ENCODE measurements at regions not wholly inside any gene's neighbourhood (a gene's known extent, or its start where the extent isn't known, plus 50 kb on each side); places are given as distances from the start of the nearest gene placed in this dataset.

GRCh38 chr12:91610561-91610960 is 427.9 kb upstream of the DCN start:
- DNase-seq: no peak

DNA sequence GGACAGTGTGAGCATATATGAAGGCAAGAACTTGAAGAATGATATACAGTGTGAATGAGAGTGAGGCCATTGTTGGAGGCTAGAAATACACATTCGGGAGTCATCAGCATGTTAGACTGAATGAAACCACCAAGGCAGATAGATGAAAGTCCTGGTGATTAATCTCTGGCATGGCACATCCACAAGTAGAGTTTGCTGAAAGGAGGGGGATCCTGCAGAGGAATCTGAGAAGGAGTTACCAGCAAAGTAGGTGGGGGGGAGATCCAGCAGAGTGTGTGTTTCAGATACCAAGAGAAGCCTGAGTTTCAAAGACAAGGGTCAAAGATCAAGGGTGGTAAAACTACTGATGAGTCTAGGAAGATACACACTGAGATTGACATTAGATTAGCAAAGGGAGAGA is 426.7 kb upstream of the DCN start:
- no peak for DNase-seq

GRCh38 chr12:91608542-91608941 is 425.9 kb upstream of the DCN start:
- DNase-seq: no peak

DNA sequence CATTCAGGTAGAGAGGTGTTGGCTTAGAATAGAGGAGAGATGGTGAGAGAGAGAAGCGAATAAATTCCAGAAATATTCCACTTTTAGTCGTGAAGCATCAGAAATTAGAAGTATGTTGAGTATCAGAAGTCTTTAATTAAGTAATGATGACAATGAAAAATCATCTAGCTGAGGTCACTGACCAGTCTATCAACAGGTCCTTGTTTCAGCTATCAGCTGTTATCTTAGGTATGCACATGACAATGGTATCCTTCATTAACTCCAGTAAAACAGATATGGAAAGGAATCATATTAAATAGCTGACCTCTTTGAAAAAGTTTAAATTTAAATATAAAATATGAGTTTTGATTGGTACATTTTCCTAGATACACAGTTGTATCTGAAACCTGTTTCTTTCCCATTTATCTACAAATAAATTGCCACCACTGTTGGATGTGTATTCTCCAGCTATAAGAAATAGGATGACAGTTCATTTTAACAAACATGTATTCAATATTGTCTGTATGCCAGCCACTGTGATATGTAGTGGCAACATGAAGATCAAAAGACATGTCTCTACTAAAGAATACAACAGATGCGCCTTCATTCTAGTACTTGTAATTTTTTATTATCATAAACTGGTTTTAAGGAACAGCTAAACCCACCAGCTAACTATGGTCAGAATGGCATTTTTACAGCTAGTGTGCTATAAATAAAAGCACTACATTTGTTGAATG is 424.2 kb upstream of the DCN start:
- no peak for DNase-seq

DNA sequence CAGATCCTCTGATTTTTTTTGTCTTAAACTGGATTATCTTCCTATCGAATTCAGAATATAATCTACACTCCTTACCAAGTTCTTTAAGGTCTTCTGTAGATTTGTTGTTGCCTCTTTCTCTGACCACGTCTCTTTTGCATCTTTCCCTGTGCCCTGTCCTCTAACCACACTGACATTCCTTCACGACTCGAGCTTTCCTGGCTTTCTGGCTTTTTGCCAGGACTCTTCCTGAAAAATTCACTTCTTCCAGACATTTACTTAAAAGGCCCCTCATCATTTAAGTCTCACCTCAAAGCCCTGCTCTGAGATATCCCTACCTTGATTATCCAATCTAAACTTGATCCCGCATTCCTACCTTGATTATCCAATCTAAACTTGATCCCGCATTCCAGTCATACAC is 422.3 kb upstream of the DCN start:
- no peak for DNase-seq

DNA sequence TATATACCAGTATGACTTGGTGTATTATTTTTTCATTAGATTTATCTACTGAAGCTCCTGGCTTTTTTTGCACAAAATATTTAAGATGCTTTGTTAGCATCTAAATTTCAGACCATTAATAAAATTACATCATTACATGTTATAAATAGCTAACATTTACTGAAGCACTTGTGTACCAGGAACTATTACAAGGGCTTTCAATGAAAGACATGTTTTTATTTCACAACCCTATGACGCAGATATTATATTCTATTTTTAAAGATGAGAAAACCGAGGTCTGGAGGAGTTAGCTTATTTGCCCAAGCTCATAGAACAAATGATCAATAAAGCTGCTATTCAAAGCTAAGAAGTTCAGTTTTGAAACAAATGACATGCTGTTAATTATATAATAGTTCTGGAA is 420.4 kb upstream of the DCN start:
- no peak for DNase-seq

- no peak for DNase-seq
Observed at GRCh38 chr12:91601054-91601453, 418.4 kb upstream of the DCN start.

GRCh38 chr12:91594715-91595114 is 412.1 kb upstream of the DCN start:
- DNase-seq: no peak

DNA sequence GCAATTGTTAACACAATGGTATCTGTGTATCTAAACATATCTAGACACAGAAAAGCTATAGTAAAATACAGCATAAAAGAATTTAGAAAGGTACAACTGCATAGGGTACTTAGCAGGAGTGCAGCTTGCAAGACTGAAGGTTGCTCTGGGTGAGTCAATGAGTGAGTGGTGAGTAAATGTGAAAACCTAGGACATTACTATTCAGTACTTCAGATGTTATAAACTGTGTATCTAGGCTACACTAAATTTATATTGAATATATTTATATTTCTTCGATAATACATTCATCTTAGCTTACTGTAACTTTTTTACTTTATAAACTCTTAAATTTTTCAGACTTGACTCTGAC is 409.0 kb upstream of the DCN start:
- no peak for DNase-seq

GRCh38 chr12:91590966-91591638 is 408.5 kb upstream of the DCN start:
- no peak for DNase-seq

GRCh38 chr12:91588874-91589454 is 406.3 kb upstream of the DCN start:
- no peak for DNase-seq

- no peak for DNase-seq
Observed at GRCh38 chr12:91586015-91586414, 403.4 kb upstream of the DCN start.

DNA sequence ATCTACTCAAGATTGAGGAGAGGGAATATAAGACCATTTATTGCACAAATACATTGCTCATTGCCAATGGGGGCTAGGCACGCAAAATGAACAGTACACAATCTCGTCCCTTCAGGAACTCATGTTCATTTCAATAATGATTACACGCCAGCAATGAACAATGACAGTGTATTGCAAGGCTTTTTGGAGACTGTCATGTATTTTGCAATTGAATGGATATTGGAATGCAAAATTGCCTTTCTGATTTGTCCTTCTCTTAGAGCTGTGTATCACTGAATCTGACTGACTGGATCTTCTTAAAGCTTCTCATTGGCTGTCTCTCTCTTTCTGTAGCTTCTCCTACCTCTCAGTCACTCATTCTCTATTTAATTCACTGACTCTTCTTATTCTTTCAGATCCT is 400.2 kb upstream of the DCN start:
- DNase-seq: no peak

GRCh38 chr12:91579516-91580263 is 397.1 kb upstream of the DCN start:
- DNase-seq: no peak

GRCh38 chr12:91577586-91578539 is 395.2 kb upstream of the DCN start:
- peak; percentile 44 for DNase-seq

- DNase-seq: no peak
Observed at GRCh38 chr12:91576432-91576831, 393.8 kb upstream of the DCN start.

DNA sequence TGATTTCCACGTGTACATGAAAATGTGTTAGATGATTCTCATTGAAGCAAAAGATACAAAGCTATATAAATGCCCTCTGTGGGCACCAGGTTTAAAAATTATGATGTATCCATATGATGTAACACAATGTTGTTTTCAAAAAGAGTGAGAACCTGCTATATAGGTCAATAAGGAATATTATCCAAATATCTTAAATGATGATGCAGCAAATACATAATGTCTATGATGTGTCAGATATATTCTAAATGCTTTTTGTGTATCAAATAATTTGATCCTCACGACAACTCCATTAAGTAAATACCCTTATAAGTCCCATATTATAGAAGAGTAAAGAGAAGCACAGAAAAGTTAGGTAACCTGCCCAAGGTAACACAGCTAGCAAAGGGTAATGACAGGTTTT is 393.0 kb upstream of the DCN start:
- DNase-seq: no peak

GRCh38 chr12:91574975-91575374 is 392.4 kb upstream of the DCN start:
- no peak for DNase-seq

- no peak for DNase-seq
Observed at GRCh38 chr12:91574391-91574790, 391.8 kb upstream of the DCN start.

DNA sequence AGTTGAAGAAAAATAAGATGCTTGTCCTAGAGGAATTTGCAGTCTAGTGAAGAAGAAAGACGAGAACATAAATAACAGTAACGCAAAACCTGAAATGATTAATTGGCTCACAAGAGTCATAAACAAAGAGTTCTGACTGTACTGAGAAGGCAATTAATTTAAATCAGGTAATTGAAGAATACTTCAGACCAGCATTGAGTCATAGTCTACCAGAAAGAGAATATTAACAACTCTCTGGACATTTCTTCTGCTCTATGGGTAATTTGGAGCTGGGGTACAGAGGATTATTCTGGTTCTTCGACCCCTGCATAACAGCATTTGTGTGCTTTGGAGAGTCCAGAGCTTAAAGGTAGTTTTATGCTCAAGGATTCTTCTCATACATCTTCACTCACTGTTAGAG is 390.3 kb upstream of the DCN start:
- DNase-seq: no peak

DNA sequence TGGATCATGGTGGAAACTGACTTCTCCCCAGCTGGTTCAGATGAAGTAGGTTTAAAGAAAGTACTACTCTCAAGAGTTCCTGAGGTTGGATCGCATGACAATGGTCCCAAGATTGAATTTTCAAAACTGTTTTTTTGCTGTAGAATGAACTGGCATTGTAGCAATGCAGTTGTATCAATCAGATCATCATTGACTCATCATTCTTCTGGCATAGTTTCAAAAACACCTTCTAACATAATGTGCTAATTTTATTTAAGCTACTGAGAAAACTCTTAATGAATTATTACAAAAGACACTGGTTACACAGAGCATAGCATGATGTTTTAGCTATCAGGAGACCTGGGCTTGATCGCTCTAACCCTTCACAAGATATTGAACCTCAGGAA is 384.5 kb upstream of the DCN start:
- DNase-seq: no peak

DNA sequence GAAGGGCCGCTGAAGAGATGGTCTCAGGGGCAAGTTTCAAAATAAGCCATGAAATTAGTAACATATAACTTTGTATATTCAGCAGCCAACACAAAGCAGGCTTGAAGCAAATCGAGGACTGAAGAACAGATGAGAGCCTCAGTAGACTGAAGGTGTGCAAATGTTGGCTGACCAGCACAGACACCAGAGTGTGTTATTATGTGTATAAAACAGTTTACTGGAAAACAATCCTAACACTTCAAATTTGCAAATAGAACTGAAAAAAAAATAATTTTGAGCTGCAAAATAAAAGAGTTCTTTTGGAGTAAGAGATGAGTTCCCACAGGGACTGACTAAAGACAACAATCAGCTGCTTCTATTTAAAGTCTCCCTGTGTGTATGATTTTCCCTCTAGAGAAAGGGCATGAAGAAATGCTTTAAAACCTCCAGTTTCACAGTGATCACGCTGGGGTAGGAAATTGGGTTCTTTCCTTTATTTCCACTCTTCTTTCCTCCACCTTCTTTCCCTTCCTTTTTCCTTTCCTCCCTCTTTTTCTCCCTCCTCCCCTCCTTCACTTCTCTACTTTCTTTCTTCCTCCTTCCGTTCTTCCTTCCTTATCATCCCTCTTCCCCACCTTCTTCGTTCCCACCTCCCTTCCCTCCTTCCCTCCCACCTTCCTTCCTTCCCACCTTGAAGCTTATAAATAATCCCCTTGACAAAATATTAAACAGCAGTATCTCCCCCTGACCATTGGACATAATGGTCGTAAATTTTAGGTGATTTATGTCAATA is 383.9 kb upstream of the DCN start:
- no peak for DNase-seq

Data from hematopoietic multipotent progenitor cell treated with erythropoietin and hydrocortisone succinate and interleukin-3 and kit ligand, for 6 days (in vitro differentiated cells).